ENCODE measurements at regions not wholly inside any gene's neighbourhood (a gene's known extent, or its start where the extent isn't known, plus 50 kb on each side); places are given as distances from the start of the nearest gene placed in this dataset.

DNA sequence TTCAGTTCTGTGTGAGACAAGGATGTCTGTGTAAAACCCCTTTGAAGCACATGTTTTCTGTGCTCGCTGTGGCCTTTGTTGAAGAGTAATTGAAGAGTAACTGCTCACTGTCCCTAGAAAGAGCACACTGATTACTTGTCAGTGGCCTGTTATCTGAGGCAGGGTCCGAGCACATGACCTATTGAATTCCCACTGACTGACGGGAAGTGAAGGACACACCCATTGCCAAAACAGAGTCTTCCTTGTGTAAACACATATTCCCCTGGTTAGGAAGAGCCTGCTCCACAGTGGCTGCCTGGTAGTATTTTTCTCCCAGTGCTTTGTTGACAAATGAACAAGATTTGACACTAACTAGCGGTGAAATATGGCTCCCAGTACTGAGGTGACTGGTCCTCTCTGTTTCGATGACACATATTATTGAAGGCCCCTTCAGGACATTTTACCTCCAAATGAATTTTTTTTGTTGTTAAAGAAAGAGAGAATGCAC lies 148.5 kb upstream of the GYPC start:
- WGBS: 83% methylated on average over 5 of the region's 5 CpGs
- Histone ChIP-seq H3K4me1 (ENCODE audit: control insufficient read depth in 2 of 2, insufficient read depth in 2 of 2, low read length in 2 of 2) (no peaks in the 10 kb centered on the region), H3K36me3 (ENCODE audit: control insufficient read depth in 2 of 2, insufficient read depth in 2 of 2, low read length in 1 of 2) (no peaks in the 10 kb centered on the region), H3K27ac (ENCODE audit: low read depth in 1 of 2, low read length in 1 of 2) (no peak overlapping the region), H3K27me3 (ENCODE audit: control insufficient read depth in 2 of 2, insufficient read depth in 1 of 2, low read length in 1 of 2) (no peaks in the 10 kb centered on the region), H3K9me3 (ENCODE audit: control insufficient read depth in 2 of 2, insufficient read depth in 1 of 2, low read length in 1 of 2) (no peaks in the 10 kb centered on the region), H3K4me3 (ENCODE audit: low read length in 2 of 2) (no peak overlapping the region)
- DNase-seq (ENCODE audit: low read depth in 6 of 9, low spot score in 9 of 9): no peak

DNA sequence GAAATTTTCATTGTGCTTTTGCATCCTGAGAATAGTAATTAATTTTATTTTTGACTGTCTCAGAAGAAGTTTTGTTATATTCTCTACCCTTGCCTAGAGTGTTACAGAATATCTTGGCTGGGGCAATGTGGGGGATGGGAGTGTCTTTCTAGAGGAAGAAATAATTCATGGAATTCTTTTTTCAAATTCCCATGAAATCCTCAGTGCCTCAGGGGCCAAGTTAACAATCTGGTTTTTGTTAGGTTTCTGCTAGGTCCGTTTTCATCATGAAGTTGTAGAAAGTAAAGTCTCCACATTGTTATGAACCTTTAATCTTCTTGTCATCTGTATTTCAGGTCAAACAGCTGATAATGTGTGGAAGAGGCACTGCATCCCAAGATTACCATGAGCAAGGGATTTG lies 145.6 kb upstream of the GYPC start:
- Histone ChIP-seq H3K9me3 (ENCODE audit: control insufficient read depth in 2 of 2, insufficient read depth in 1 of 2, low read length in 1 of 2) (no peaks in the 10 kb centered on the region), H3K4me1 (ENCODE audit: control insufficient read depth in 2 of 2, insufficient read depth in 2 of 2, low read length in 2 of 2) (no peaks in the 10 kb centered on the region), H3K36me3 (ENCODE audit: control insufficient read depth in 2 of 2, insufficient read depth in 2 of 2, low read length in 1 of 2) (no peaks in the 10 kb centered on the region), H3K27me3 (ENCODE audit: control insufficient read depth in 2 of 2, insufficient read depth in 1 of 2, low read length in 1 of 2) (no peaks in the 10 kb centered on the region), H3K4me3 (ENCODE audit: low read length in 2 of 2) (no peak overlapping the region), H3K27ac (ENCODE audit: low read depth in 1 of 2, low read length in 1 of 2) (no peak overlapping the region)
- 78% methylated on average over 1 of the region's 1 CpG for WGBS
- no peak for DNase-seq (ENCODE audit: low read depth in 6 of 9, low spot score in 9 of 9)

DNA sequence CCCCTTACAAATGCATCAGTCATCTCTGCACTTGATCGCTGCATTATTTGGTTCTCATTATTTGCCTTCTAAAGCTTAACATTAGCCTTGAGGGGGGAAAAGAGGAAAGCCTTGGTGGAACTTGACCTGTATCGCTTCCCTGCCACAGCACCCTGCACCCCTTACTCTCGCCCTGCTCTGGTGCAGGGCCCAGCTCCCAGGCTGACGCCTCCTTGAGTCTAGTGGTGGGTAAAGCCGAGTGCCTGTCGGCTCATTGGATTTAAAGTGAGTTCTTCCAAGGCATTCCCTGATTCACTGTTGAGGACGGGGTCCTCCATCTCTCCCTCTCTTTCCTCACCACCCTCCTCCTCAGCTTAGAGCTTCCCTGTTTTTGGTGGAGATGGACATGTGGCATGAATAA lies 145.0 kb upstream of the GYPC start:
- Histone ChIP-seq H3K4me1 (ENCODE audit: control insufficient read depth in 2 of 2, insufficient read depth in 2 of 2, low read length in 2 of 2) (no peaks in the 10 kb centered on the region), H3K27ac (ENCODE audit: low read depth in 1 of 2, low read length in 1 of 2) (no peak overlapping the region), H3K4me3 (ENCODE audit: low read length in 2 of 2) (no peak overlapping the region), H3K9me3 (ENCODE audit: control insufficient read depth in 2 of 2, insufficient read depth in 1 of 2, low read length in 1 of 2) (no peaks in the 10 kb centered on the region), H3K27me3 (ENCODE audit: control insufficient read depth in 2 of 2, insufficient read depth in 1 of 2, low read length in 1 of 2) (no peaks in the 10 kb centered on the region), H3K36me3 (ENCODE audit: control insufficient read depth in 2 of 2, insufficient read depth in 2 of 2, low read length in 1 of 2) (no peaks in the 10 kb centered on the region)
- DNase-seq (ENCODE audit: low read depth in 6 of 9, low spot score in 9 of 9): no peak
- WGBS: 97% methylated on average over 7 of the region's 7 CpGs

DNA sequence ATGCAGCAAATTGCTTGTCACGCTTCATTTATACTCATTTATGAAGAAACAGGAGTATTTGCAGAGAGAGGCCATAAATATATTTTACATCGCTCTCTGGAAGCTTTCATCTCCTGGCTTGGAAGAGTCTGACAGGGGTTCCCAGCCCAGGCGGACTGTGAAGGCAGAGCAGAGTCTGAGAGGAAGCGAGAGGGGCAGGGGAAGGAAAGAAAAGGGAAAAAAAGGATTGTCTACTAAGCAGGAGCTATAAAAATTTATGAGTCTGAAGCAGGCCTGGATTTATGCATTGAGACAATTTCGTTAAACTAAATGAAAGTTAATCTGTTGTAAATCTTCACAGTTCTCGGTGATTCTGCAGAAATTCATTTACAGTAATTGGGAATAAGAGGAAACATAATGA lies 143.9 kb upstream of the GYPC start:
- Histone ChIP-seq H3K9me3 (ENCODE audit: control insufficient read depth in 2 of 2, insufficient read depth in 1 of 2, low read length in 1 of 2) (no peaks in the 10 kb centered on the region), H3K4me3 (ENCODE audit: low read length in 2 of 2) (no peak overlapping the region), H3K27me3 (ENCODE audit: control insufficient read depth in 2 of 2, insufficient read depth in 1 of 2, low read length in 1 of 2) (no peaks in the 10 kb centered on the region), H3K27ac (ENCODE audit: low read depth in 1 of 2, low read length in 1 of 2) (no peak overlapping the region), H3K36me3 (ENCODE audit: control insufficient read depth in 2 of 2, insufficient read depth in 2 of 2, low read length in 1 of 2) (no peaks in the 10 kb centered on the region), H3K4me1 (ENCODE audit: control insufficient read depth in 2 of 2, insufficient read depth in 2 of 2, low read length in 2 of 2) (no peaks in the 10 kb centered on the region)
- DNase-seq (ENCODE audit: low read depth in 6 of 9, low spot score in 9 of 9): no peak
- WGBS: 92% methylated on average over 6 of the region's 6 CpGs

DNA sequence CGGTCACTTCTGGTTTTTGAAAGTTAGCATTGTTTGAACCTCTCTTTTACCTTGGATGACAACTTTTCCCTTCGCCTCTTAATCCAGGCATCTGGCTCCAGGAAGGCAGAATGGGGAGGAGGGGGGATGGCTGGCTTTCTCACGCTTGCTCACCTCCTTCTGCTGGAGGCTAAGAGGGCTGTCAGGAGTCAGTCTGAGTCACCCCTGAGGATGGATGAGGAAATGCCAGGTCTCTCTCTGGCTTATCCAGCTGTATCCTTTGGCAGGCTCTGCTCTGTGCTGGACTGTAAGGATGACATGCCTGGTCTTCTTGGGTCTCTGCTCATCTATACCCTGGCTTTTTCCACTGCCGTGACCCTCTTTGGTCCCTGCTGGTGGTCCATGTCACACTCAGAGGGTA lies 142.9 kb upstream of the GYPC start:
- Histone ChIP-seq H3K4me3 (ENCODE audit: low read length in 2 of 2) (no peak overlapping the region), H3K4me1 (ENCODE audit: control insufficient read depth in 2 of 2, insufficient read depth in 2 of 2, low read length in 2 of 2) (no peaks in the 10 kb centered on the region), H3K36me3 (ENCODE audit: control insufficient read depth in 2 of 2, insufficient read depth in 2 of 2, low read length in 1 of 2) (no peaks in the 10 kb centered on the region), H3K27me3 (ENCODE audit: control insufficient read depth in 2 of 2, insufficient read depth in 1 of 2, low read length in 1 of 2) (no peaks in the 10 kb centered on the region), H3K9me3 (ENCODE audit: control insufficient read depth in 2 of 2, insufficient read depth in 1 of 2, low read length in 1 of 2) (no peaks in the 10 kb centered on the region), H3K27ac (ENCODE audit: low read depth in 1 of 2, low read length in 1 of 2) (no peak overlapping the region)
- WGBS: 70% methylated on average over 4 of the region's 4 CpGs
- DNase-seq (ENCODE audit: low read depth in 6 of 9, low spot score in 9 of 9): no peak

DNA sequence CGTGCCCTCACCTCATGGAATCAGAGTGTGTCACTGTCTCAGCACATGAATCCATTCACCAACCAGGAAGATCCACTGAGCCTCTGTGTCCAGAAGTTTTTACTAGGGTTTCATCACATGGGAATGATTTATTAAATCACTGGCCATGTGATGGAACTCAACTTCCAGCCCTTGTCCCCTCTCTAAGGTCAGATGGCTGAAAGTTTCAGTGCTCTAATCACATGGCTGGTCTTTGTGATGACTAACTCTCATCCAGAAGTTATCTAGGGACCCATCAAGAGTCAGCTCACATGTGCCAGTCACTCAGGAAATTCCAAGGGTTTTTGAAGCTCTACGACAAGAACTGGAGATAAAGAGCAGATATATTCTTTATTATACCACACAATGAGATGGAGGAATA lies 140.5 kb upstream of the GYPC start:
- H3K27ac ChIP-seq (ENCODE audit: low read depth in 1 of 2, low read length in 1 of 2): no peak overlapping the region
- H3K4me1 ChIP-seq (ENCODE audit: control insufficient read depth in 2 of 2, insufficient read depth in 2 of 2, low read length in 2 of 2): no peaks in the 10 kb centered on the region
- 96% methylated on average over 2 of the region's 2 CpGs for WGBS

DNA sequence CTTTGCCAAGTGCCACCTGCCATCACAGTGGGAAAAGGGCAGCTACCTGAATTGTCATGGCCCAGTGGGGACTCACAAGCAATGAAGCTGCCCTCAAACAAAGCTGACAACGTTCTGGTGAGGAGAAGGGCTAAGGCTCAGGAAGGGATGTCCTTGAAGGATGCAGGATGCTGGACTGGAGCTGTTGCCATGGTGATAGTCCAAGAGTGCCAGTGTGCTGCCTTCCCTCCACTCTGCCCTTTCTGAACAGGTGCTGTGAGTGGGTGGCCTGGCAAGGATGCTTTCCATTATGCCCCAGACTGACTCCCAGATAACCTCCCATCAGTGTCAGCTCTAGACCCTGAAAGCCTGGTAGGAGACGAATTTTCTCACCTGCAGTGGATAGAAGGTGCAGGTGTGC lies 137.8 kb upstream of the GYPC start:
- 87% methylated on average over 2 of the region's 2 CpGs for WGBS

More for the DNA sequence above, 140.5 kb upstream of the GYPC start:
- DNase-seq (ENCODE audit: low read depth in 6 of 9, low spot score in 9 of 9): no peak
- H3K36me3 ChIP-seq (ENCODE audit: control insufficient read depth in 2 of 2, insufficient read depth in 2 of 2, low read length in 1 of 2): no peaks in the 10 kb centered on the region
- no peak overlapping the region for H3K4me3 ChIP-seq (ENCODE audit: low read length in 2 of 2)
- H3K9me3 ChIP-seq (ENCODE audit: control insufficient read depth in 2 of 2, insufficient read depth in 1 of 2, low read length in 1 of 2): no peaks in the 10 kb centered on the region
- no peaks in the 10 kb centered on the region for H3K27me3 ChIP-seq (ENCODE audit: control insufficient read depth in 2 of 2, insufficient read depth in 1 of 2, low read length in 1 of 2)

DNA sequence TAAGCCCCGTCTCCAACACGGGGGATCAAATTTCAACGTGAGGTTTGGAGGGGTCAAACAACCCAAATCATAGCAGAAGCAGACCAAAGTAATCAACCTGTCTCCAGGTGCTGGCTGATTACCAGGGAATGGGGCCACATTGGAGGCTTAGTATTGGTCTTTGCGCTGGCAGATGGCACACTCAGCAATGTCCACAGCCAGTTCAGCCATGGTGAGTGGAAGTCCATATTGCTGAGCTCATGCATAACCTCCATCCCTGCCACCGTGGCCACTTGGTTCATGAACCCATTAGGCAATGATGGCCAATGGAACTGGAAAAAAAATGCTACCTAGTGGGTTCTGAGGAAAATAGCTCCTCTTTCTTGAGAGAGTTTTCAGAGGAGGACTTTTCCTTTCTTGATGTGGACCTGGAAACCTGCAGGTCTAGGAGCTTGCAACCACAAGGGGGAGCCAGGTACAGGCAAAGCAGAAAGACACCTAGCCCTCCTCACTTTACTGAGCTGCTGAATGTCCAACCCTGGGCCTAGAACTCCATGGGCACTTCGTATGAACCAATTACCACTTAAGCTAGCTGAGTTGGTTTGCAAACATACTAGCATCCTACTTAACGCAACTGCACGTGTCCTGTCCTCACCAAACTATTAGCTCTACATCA lies 128.0 kb upstream of the GYPC start:
- H3K4me1 ChIP-seq (ENCODE audit: control insufficient read depth in 2 of 2, insufficient read depth in 2 of 2, low read length in 2 of 2): no peaks in the 10 kb centered on the region
- H3K27ac ChIP-seq (ENCODE audit: low read depth in 1 of 2, low read length in 1 of 2): no peak overlapping the region
- WGBS: 86% methylated on average over 8 of the region's 8 CpGs
- no peaks in the 10 kb centered on the region for H3K9me3 ChIP-seq (ENCODE audit: control insufficient read depth in 2 of 2, insufficient read depth in 1 of 2, low read length in 1 of 2)
- H3K27me3 ChIP-seq (ENCODE audit: control insufficient read depth in 2 of 2, insufficient read depth in 1 of 2, low read length in 1 of 2): no peaks in the 10 kb centered on the region
- H3K4me3 ChIP-seq (ENCODE audit: low read length in 2 of 2): no peak overlapping the region
- DNase-seq (ENCODE audit: low read depth in 6 of 9, low spot score in 9 of 9): peak; percentile 9 to 66 (median 32)
- H3K36me3 ChIP-seq (ENCODE audit: control insufficient read depth in 2 of 2, insufficient read depth in 2 of 2, low read length in 1 of 2): no peaks in the 10 kb centered on the region

More for the DNA sequence above, 137.8 kb upstream of the GYPC start:
- Histone ChIP-seq H3K4me3 (ENCODE audit: low read length in 2 of 2) (no peak overlapping the region), H3K4me1 (ENCODE audit: control insufficient read depth in 2 of 2, insufficient read depth in 2 of 2, low read length in 2 of 2) (no peaks in the 10 kb centered on the region), H3K9me3 (ENCODE audit: control insufficient read depth in 2 of 2, insufficient read depth in 1 of 2, low read length in 1 of 2) (no peaks in the 10 kb centered on the region), H3K36me3 (ENCODE audit: control insufficient read depth in 2 of 2, insufficient read depth in 2 of 2, low read length in 1 of 2) (no peaks in the 10 kb centered on the region), H3K27me3 (ENCODE audit: control insufficient read depth in 2 of 2, insufficient read depth in 1 of 2, low read length in 1 of 2) (no peaks in the 10 kb centered on the region), H3K27ac (ENCODE audit: low read depth in 1 of 2, low read length in 1 of 2) (no peak overlapping the region)
- DNase-seq (ENCODE audit: low read depth in 6 of 9, low spot score in 9 of 9): no peak

DNA sequence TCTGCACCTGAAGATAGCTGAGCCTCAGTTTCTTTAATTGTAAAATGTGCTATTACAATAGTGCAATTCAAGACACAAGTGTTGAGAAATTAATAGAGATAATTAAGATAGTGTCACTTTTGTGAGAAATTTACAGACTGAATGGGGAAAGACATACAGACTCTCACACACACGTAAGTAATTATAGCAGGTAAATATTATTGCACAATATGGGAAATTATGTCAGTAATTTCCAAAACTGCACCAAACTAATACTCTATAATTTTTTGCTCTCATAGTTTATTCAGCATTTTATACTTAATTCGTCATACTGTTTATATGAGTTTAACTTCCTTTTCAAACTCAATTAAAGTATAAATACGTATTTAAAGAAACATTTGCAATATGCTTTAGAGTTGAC lies 124.9 kb upstream of the GYPC start:
- Histone ChIP-seq H3K27me3 (ENCODE audit: control insufficient read depth in 2 of 2, insufficient read depth in 1 of 2, low read length in 1 of 2) (no peaks in the 10 kb centered on the region), H3K27ac (ENCODE audit: low read depth in 1 of 2, low read length in 1 of 2) (no peak overlapping the region), H3K4me3 (ENCODE audit: low read length in 2 of 2) (no peak overlapping the region), H3K4me1 (ENCODE audit: control insufficient read depth in 2 of 2, insufficient read depth in 2 of 2, low read length in 2 of 2) (no peaks in the 10 kb centered on the region), H3K9me3 (ENCODE audit: control insufficient read depth in 2 of 2, insufficient read depth in 1 of 2, low read length in 1 of 2) (no peaks in the 10 kb centered on the region), H3K36me3 (ENCODE audit: control insufficient read depth in 2 of 2, insufficient read depth in 2 of 2, low read length in 1 of 2) (no peaks in the 10 kb centered on the region)
- WGBS: 97% methylated on average over 3 of the region's 3 CpGs
- DNase-seq (ENCODE audit: low read depth in 6 of 9, low spot score in 9 of 9): no peak

All from thymus (tissue), 11 donors.